ENCODE measurements at regions not wholly inside any gene's neighbourhood (a gene's known extent, or its start where the extent isn't known, plus 50 kb on each side); places are given as distances from the start of the nearest gene placed in this dataset.

DNA sequence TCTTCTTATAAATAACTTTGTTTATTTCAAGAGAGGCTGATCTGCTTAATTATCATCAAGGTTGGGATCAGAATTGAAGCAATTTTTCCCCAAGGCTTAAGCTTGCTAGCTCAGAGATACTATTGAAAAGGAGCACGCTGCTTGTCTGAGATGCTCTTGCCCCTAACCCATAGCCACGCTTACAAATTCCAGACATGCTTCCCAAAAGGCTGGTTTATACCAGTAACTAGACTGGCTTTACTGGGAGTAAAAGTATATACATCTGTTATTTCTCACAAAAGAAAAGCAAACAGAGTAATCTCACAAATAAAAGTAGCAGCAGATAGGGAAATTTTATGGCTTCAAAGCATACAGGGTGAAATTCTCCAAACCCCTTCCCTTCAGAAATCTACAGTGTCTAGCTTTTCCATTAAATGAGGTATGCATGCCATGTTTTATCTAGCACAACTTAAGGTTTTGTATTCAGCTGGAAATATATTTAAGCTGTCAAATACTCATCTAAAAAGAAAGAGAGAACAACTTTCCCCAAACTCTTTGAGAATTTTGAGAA lies 163.2 kb upstream of the TRPC7 start:
- TF ChIP-seq CTCF (IDR thresholded peaks at IDR 0.05): no peak
- no peak for TF ChIP-seq POLR2AphosphoS5 (IDR thresholded peaks at IDR 0.05)
- no peak for TF ChIP-seq EP300 (IDR thresholded peaks at IDR 0.05)
- TF ChIP-seq POLR2A (IDR thresholded peaks at IDR 0.05): no peak
